GM23248 (cell line): ENCODE measurements at regions not wholly inside any gene's neighbourhood (a gene's known extent, or its start where the extent isn't known, plus 50 kb on each side); places are given as distances from the start of the nearest gene placed in this dataset.

Source experiments
- EZH2 ChIP-seq: fragments of 200-600 bp; sonication (generic); IDR thresholded peaks from 2 replicates; pipeline ENCODE4 v1.6.1; 2018; ENCODE audit warnings: antibody characterized with exemption, mild to moderate bottlenecking; ENCODE audit not compliant: insufficient read depth, poor library complexity, severe bottlenecking
- EZH2phosphoT487 ChIP-seq: fragments of 200-600 bp; sonication (generic); IDR thresholded peaks from 2 replicates; pipeline ENCODE4 v1.6.1; 2018; ENCODE audit warnings: antibody characterized with exemption, moderate library complexity, mild to moderate bottlenecking, low read depth; ENCODE audit not compliant: insufficient read depth

DNA sequence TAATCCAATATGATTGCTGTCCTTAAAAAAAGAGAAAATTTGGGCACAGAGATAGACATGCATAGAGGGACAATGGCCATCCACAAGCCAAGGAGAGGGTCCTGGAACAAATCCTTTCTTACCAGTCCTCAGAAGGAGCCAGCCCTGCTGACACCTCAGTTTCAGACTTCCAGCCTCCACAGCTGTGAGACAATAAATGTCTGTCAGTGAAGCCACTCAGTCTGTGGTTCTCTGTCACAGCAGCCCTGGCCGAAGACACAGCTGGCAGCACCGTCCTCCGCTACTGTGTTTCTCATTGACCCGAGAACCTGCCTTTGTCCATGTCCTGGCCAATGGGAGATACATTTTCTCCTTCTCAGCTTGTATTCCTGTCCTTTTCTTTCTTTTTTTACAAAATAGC is 207.9 kb downstream of the TM9SF2 start:
- no peak for TF ChIP-seq EZH2phosphoT487
- TF ChIP-seq EZH2, result no peak
